RCC 7860 (cell line): ENCODE measurements at regions not wholly inside any gene's neighbourhood (a gene's known extent, or its start where the extent isn't known, plus 50 kb on each side); places are given as distances from the start of the nearest gene placed in this dataset.
"Not testable (repeated sequence)": the region's sequence is repeated elsewhere in the genome, so short reads cannot be mapped to it uniquely, and the experiment has no call there.

Experiments used
- DNase-seq: peaks from one replicate; pipeline ENCODE4 v3.0.0-alpha.2; 2015; ENCODE audit warnings: low spot score
- FAIRE-seq: peaks from 2 replicates; lab custom pipeline; 2012; peaks lifted over from hg19 to GRCh38; lab: Jason Lieb, UNC

DNA sequence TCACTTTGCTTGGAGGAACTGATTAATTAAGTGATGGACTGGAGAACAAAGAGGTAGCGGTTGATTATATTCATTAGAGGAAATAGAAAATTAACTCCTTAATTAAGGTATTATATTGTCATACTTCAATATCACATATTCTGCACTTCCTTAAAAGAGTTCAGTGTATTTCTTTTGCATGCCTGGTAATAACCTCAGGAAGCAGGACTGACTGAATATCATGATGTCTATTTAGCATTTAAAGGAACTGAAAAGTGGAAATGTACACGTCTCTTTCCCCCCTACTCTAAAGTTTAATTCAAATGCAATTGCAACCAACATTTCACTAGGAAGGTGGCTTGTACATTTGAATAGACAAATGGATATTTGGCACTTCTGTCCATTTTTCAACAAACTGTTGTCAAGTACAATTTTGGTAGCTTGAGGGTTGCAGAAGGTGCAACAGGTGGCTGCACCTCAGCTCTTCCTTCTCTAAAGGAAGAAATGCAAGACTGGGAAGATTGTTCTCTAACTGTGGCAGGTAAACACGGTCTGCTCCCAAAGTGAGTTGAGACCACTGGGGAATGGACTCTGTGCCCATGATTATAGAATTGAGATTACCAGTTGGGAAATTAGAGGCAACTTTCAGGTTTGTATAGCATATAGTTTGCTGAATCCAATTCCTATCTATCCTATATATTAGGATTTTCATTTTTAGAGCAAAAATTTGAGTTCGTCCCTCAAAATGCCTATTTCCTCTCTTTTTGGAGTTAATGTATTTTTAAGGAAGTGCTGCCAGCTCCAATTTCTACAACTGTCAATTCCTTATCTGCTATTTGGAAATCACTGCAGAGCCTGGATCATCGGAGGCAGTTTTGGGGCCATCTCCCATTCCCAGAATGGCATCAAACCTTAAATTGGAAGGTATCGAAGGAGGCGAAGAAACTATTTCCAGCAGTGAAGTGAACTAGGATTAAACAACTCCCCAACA is 98.9 kb upstream of the TAF11L2 start:
- no peak for FAIRE-seq
- no peak for DNase-seq

- FAIRE-seq (no peak), DNase-seq (no peak)
Observed at GRCh38 chr5:17399931-17400330, 98.1 kb upstream of the TAF11L2 start.

GRCh38 chr5:17400724-17401469 is 97.1 kb upstream of the TAF11L2 start:
- no peak for DNase-seq
- FAIRE-seq, result no peak

GRCh38 chr5:17401470-17402288 is 96.4 kb upstream of the TAF11L2 start:
- DNase-seq, result no peak
- FAIRE-seq, result no peak

DNA sequence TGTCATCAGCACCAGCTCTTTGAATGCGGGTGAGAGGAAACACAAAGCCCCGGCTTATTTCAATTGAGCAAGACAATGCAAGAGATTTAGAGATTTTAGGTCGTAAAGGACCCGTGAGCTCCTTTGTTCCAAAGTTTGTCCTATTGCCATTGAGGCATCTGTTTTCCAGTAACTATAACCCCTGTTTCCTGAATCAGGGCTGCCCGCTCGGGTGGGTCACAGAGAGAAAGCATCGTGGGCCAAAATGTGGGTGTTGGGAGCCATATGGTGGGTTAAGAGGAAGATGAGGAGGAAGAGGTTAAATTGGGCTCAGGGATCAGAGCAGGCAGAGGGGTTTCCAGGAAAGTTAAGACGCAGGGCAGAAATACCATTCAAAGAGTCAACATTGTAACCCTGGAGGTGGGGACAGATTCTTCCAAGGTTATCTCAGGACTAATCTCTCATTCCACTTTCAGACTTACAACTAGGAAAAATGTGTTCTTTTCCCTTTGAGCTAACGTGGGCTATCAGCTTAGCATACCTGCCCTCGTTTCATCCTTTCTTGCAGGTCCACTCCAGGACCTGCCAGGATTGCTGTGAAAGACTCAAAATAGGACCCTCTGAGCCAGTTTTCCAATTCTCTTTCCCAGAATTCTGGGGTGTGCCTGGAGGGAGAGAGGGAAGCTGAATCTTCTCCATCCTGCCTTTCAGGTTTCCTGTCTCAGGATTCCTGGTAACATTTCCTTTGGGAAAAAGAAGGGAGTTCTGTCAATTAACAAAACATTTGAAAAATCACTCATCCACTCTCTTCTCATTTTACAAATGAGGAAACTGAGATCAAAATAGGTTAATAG is 95.5 kb upstream of the TAF11L2 start:
- FAIRE-seq (no peak), DNase-seq (no peak)

GRCh38 chr5:17403695-17404490 is 94.1 kb upstream of the TAF11L2 start:
- FAIRE-seq, result no peak
- DNase-seq, result no peak

DNA sequence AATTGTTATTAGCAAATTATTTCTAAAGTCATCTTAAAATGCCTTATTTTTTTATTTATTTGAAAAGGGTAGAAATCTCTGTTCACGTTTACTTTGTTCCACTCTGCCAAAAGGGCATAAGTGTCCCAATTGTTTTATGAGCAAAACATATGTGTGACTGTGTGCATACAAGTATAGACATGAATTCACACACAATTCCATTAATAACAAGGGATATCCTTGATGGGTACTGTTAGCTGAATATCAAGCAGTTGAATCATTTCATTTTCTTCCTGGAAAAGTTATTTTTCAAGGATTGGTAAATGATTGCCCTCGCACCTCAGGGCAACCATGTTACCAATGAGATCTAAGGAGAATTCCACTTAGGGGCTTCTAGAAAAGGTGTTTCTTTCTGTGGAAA is 92.1 kb upstream of the TAF11L2 start:
- no peak for DNase-seq
- FAIRE-seq, result no peak

DNA sequence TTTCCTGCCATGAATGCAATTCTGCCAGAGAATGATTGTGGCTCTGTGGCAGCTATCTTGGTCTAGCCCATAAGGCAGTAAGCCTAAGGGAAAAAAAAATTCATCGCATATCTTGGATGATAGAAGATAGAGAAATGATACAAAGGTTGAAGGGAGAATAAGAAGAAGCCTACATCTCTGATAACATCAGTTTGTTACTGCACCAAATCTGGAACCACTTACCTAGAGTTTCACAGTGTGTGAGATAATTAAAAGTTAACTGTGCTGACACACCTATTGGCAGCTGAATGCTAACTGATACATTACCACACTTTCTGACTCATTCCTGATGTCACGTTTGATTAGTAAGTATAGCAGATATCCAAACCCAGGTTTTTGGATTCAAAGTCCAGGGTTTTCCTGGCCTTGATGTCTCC is 91.6 kb upstream of the TAF11L2 start:
- no peak for FAIRE-seq
- no peak for DNase-seq

GRCh38 chr5:17411436-17412402 is 86.3 kb upstream of the TAF11L2 start:
- DNase-seq, result no peak
- no peak for FAIRE-seq

DNA sequence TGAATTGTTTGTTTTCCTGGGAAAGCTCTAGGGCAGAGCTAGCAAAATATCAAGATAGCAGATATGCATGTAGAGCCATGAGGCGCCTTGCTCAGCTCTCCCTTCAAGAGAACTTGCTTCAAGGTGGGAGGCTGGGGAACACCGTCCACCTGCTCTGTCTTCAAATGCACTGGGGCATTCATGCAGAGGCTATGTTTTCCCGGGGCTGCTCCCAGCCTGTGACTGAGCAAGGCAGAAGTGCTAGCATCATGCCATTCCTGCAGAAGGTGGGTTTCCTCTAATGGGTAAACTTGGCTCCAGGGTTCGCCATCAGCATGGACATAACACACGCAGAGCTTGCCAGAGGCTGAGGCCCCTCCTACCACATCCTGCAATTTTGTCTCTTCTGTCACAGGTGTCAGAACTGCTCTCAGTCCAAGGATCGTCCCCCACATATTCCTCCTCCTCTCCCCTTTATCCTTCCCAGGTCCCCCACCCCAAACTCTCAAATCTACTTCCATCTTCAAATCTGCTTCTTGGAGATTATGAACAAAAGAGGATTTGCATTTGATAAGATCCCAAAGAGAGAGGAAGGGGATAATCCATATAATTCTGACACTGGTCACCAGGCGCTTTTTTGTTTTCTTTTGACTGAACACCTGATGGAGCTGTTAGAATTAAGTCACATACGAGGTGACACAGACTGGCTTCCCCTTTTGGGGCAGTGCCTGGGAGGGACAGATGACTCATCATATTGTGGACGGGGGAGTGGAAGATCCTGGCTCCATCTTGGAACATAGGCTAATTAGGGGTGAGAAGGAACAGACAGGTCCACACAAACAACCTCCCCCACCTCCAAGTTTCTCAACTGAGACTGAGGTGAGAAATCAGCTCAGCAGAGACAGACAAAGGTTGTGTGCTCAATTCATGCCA is 85.0 kb upstream of the TAF11L2 start:
- DNase-seq (no peak), FAIRE-seq (no peak)

DNA sequence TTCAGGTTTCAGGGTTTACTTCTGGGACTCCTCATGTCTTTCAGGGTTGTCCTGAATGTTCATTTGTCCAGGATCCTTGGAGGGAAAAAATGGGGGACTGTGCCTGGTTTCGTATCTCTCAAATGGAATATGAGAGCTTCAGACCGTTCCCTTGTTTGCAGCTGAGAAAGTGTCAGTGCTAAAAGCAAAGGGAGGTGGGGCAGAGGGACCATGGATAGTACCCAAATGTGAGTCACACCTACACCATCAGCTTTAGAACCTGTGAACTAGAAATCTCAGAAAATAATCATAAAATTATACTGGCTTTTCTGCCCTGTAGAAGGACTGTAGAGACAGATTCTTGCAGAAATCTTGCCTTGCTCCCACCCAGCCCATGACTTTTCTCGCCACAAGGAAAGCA is 84.3 kb upstream of the TAF11L2 start:
- no peak for DNase-seq
- no peak for FAIRE-seq

DNA sequence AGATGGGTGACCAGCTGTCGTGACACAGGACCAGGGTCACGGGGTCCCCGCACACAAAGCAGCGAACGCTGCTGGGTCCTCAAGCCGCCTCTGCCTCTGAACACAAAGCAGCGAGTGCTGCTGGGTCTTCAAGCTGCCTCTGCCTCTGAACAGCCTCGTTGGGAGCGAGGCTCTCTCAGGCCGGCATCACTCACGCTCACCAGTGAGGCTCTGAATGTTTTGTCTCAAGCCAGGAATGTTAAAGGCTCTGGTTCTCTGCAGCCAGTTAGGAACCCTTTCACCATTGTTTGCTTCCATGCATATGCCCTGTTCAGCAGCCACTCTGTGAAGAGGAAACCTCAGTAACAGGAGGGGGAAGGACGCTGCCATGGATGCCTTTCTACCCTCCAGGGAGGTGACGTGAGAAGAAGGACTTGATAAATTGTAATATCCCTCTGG is 82.7 kb upstream of the TAF11L2 start:
- FAIRE-seq (no peak), DNase-seq (no peak)

DNA sequence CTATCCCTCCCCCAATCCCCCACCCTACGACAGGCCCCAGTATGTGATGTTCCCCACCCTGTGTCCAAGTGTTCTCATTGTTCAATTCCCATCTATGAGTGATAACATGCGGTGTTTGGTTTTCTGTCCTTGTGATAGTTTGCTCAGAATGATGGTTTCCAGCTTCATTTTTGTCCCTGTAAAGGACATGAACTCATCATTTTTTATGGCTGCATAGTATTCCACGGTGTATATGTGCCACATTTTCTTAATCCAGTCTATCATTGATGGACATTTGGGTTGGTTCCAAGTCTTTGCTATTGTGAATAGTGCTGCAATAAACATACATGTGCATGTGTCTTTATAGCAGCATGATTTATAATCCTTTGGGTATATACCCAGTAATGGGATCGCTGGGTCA is 81.7 kb upstream of the TAF11L2 start:
- DNase-seq, FAIRE-seq: not testable (repeated sequence)

DNA sequence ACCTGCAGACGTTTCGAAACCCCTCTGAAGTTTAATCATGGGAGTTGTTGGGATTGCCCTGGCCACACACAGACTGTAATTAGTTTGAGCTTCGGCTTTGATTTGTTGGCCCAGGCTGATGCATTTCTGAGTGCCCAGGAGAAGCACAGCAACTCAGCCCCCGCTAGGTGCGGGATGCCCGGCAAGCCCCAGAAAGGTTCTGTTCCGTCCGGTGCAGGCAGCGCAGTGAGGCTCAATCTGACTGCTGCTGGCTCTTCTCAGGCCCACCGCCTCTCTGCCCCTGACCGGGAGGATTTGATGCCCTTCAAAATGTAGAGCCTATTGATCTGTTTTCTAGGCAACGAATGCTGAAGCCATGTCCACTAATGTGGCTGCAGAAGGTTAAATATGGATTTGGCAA is 73.4 kb upstream of the TAF11L2 start:
- DNase-seq, result no peak
- no peak for FAIRE-seq

- FAIRE-seq (no peak), DNase-seq (no peak)
Observed at GRCh38 chr5:17425385-17426070, 72.5 kb upstream of the TAF11L2 start.

- no peak for FAIRE-seq
- DNase-seq, result no peak
Observed at GRCh38 chr5:17426104-17426749, 71.8 kb upstream of the TAF11L2 start.
